HG03439 (cell line): ENCODE measurements at regions not wholly inside any gene's neighbourhood (a gene's known extent, or its start where the extent isn't known, plus 50 kb on each side); places are given as distances from the start of the nearest gene placed in this dataset.

Source experiments
- ATAC-seq: cut with Tn5 transposase; IDR thresholded peaks from one replicate; pipeline ENCODE4 v1.9.1; 2021; ENCODE audit warnings: mild to moderate bottlenecking, moderate library complexity; ENCODE audit not compliant: unreplicated experiment

DNA sequence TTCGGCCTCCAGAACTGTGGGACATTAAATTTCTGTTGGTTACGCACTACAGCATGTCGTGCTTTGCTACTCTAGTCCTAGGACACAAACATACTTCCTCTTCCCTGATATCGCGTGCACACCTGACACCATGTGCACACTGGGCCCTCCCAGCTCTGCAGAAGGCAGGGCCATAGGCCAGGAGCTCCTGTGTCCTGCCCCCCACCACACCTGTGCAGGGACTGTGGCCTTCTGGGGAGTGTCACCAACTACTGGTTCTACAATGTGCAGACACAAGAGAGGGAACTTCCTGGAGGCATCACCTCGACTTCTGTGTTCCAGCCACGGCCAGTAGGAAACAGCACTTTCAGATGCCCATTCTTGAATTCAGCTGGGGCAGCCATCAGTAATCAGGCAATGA, 646.4 kb upstream of the MGMT start:
- ATAC-seq = no peak

DNA sequence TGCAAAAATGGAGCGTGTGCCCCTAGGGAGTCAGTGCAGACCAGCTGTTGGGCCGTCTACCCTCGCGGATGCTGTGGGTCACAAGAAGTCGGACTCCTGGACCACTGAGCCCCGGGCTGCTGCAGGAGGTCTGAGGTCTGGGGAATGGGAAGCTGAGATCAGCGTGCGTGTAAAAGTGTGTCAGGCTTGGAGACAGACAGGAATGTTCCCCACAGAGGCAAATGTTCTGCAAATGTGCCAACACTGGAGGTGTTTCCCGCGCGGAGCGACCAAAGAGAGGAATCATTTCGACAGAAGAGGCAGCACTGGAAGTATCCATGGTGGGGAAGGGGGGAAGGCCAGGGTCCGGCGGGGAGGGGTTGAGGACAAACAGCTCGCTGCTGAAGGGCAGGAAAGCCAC, 643.8 kb upstream of the MGMT start:
- ATAC-seq = no peak

DNA sequence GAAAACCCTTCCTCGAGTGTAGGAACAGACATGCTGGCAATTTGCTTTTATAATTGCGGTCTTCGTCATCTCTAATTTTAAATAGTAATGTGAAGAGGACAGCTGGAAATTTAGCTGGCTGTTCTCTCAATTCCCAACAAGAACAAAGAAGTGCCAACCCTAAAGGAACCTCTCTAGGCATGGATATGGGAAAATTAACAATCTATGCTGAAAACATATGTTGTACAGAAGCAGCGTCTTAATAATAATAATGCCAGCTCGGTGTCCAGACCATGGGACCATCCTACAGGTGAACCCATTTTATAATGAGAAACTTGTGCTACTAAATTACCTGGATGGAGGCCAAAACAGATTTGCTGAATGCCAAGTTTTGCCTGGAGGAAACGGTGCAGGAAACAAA, 641.4 kb upstream of the MGMT start:
- ATAC-seq = no peak

DNA sequence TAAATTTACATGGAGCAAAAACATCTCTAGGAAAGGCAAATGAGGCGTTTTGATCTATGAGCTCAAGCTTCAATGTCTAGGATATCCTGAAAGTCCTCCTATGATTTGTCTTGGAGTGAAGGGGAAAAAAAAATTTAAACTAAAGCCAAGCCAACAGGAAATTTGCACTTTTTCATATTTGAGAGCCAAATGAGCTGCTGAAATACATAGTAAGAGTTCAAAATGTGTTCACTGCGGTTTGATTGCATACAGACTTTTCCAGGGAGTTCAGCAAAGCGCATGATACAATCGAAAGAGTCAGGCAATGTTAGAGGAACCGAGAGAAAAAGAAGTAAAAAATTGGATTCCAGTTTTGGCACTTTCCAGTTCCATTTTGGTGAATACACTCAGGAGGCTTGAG, 633.4 kb upstream of the MGMT start:
- no peak for ATAC-seq

DNA sequence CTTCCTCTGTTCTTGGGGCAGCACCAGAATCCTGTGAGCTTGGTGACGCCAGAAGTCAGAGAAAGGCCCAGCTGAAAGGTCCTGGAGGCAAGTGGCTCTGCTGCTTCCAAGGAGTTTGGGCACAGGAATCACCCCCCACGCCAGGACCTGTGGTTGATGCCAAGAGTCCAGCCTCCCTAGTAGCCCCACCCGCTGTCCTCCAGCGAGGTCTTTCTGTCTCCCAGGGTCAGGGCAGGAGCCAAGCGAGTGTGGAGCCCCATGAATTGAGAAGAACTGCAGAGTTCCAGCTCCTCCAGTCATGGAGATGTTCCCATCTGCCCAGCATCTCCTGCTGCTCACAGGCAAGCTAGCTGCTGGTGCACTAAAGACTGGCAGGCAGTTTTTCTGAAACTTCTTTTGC, 631.7 kb upstream of the MGMT start:
- no peak for ATAC-seq

DNA sequence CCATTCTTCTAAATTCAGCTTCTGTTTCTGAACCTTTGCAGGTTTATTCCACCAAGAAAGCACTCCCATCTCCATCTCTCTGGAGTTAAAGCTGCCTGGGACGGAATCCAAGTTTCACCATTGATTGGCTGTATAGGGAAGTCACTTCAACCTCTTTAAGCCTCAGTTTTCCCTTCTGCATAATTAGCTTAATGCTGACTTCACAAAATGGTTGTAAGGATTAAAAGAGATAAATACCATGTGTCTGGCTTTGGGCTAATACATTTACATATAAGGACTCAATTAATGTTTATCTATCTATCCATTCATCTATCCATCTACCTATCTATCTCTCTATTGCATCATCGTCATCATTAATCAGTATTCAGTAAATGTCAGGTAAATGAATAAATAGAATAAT, 629.6 kb upstream of the MGMT start:
- ATAC-seq = no peak

DNA sequence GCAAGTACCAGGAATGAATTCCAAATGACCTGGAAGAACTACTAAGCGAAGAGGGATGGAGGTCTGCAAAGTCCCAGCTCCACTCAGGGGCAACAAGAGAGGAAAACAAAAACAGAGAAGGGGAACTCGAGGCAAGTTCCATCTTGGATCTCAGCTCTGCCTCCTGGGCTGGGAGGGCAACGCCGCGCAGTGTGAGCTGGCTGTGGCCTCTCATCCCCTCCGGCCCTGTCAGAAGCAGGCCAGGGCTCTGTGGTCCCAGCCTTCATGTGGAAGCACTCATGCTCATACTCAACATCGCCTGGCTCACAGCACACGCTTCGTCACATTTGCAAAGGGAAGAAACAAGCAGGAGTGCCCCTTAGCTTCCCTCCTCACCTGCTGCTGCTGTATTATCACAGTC, 627.9 kb upstream of the MGMT start:
- no peak for ATAC-seq

DNA sequence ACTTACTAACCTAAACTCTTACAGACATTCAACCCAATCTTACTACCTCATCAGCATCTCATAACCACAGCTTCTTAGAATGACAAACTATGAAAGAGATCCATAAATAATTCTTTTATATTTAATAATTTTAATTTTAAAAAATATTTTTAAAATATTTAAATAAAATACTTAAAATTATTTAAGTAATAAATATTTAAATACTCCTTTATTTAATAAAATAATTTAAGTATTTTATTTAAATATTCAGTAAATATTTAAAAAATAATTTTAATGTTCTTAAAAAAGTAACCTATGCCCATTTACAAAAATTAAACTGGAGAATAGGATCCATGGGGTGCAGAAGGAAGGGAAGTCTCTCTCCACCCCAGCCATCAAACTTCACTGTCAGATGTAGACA, 627.3 kb upstream of the MGMT start:
- no peak for ATAC-seq

DNA sequence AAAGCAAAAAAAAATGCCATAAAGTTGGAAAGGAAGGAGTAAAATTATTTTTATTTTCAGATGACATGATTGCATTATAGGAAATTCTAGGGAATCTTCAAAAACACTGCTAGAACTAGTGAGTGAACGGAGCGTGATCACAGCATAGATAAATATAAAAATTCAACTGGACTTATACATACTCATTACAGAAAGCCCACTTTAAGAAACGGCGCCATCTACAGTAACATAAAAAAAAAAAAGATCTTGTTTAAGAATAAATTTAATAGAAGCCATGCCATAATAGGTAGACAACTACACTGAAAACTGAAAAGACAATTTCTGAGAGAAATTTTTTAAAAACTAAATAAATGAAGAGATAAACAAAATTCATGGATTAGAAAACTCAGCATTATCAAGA, 623.1 kb upstream of the MGMT start:
- no peak for ATAC-seq

DNA sequence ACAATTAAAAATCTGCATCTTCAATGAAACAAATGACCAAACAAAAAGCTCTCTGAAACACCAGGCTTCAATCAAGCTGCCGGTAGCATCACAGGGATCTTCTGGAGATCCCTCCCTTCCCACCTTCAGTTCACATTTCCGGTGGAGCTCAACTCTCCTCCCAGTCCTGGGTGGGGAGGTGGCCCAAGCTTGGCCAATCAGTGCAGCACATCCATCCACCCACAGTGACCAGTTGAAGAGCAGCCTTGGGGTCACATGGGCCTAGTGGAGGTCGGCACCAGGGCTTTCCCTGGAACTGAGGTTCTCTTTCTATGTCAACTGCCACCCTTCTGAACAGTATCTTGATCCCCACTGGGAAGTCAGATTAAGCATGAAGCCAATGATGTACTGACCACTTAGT, 620.1 kb upstream of the MGMT start:
- ATAC-seq = no peak

DNA sequence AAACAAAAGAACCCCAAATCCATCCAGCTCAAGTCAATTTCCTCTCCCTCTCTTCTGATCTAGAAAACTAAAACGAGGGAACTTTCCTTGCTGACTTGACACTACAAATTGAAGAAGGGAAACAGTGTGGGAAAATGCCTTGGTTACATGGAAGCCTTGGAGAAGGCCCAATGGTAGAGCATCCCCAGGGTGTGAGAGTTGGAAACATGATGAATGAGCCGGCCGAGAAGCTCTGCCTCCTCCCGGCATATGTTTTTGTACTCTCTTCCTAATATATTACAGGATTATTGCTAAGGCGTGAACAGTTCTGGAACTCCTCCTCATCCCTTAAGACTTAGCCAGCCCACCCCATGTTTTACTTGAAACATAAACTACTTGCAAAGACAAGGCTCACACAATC, 618.2 kb upstream of the MGMT start:
- ATAC-seq = no peak

DNA sequence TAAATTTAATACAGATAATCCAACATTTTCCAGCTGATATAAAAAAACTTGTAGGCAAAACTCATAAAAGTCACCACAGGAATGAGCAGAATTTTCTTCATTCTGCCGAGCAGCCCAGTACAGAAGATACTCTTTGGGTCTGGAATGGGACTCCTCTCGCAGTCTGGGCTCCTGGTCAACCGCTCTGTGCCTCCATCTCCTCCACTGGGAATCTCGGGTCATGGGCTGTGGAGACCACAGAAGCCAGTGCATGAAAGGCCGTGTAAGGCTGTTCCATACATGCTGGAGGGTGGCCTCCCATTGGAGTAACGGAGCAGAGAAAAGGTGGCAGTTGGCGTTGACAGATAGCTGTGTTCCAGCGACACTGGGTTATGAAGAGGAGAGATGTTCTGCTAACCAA, 616.4 kb upstream of the MGMT start:
- ATAC-seq = no peak

DNA sequence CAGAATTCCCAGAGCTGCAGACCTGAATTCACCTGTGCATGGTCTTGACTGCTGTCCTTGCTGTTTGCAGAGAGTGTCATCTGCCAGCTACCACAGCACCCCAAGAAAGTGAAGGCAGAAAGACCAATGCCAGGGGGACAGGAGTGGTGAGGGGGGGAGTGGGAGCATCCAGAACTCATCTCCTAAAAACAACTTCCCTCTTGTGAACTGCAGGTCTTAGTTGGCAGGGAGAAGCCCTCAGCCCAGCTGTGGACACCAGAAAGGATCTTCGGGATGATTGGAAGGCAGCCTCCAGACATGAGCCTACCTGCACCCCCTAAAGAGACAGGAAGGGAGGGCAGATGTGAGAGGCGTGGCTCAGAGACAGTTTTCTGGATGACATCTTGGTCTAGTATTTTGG, 615.8 kb upstream of the MGMT start:
- no peak for ATAC-seq

DNA sequence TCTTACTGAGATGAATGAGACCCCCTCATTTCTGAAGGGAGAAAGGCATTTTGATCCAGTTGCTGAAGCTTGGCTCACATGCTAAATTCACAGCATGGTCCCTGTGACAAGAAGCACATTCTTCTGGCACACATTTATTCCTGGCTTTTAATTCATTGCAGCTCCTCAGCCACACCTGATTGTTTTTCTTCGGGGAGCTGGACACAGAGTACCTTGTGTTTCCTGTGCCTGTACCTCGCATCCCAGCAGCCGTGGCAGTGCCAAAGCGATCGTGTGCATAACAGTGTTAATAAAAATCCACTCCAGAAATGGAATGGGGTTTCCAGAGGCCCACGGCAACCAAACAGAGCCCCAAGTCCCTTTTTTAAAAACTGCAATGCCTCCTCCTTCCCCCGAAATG, 615.3 kb upstream of the MGMT start:
- no peak for ATAC-seq

DNA sequence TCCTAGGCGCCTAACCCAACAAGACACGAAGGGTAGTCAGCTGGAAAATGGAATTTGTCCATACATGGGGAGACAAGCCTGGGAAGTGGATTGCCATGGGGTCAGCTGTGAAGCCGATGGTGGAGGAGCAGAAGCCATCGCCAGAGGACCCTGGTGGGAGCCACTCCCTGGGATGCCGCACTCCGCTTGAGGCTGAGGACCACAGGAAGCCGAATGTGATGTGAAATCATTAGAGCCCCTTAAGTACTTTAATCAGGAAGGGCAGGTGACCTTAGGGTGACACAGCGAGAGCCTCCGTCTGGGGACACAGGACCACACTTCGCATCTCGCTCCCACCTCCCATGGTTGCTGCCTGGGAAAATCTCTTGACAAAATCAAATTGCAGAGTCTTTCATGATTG, 614.6 kb upstream of the MGMT start:
- no peak for ATAC-seq

DNA sequence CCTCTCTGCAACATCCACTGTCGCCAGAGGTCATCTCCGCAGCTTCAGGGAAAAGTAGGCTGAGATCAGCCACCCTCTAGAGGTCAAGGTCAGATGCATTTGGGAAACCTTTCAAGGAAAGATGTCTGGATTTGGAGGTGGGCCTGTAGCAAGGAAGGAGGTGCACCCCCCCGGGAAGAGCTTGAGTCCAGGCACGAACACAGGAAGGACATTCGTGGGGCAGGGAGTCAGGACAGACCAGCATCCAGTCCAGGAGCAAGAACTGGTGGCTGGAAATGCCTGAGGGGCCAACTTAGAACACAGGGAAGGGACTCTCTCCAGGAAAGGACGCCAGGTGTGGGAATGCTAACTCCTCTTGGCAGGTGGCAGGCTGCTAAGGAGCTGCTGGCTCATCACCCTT, 614.1 kb upstream of the MGMT start:
- ATAC-seq = no peak

DNA sequence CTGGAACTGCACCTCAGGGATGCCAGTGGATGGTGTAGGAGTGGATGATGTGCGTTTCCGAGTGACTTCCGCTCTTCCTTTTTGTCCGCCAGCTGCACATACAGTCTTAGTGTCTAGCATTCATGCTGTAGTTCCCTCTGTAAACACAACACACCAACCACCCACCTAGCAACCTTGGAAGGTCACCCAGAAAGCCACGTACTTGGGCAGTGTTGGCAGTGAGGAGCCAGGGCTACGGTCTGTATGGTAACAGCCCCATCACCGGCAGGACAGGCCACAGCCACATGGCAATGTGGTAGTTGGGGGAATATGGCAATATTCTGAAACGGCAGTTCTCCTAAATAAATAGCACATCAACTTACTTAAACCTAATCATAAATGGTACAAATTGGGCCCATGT, 613.5 kb upstream of the MGMT start:
- ATAC-seq = no peak

DNA sequence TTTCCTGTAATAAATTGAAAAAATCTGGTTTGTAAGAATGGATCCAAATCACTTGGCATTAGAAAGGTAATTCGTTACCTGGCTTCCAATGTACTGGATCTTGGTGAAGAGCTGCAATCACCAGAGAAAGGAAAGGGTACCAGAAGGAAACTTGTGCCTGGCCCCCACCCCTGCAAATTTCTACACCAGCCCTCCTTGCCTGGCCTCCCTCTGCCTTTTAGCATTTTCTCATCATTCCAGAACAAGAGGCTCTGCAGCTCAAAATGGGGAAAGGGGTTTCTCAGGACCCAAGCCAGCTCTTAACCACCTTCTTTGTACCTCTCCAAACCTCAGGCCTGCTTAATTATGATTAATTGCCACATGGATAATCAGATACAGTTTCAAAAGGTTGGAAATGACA, 612.8 kb upstream of the MGMT start:
- no peak for ATAC-seq

DNA sequence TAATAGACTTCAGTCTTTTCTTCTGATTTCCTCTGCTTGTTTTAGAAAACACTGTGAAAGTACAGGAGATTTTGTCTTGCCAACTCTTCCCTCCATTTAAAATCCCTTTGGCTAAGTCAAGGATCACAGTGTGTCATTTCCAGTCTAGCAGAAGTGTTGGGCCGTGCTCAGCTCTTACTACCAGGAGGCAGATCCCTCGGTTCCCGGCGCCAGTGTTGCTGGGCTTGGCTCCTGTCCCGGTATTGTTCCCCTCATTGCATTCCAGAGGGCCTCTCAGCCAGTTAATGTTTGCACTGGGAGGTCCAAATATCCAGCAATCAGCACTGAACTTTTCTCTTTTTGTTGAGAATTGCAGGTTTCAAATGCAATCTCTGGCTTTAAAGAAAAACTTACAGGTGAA, 612.1 kb upstream of the MGMT start:
- ATAC-seq = no peak

DNA sequence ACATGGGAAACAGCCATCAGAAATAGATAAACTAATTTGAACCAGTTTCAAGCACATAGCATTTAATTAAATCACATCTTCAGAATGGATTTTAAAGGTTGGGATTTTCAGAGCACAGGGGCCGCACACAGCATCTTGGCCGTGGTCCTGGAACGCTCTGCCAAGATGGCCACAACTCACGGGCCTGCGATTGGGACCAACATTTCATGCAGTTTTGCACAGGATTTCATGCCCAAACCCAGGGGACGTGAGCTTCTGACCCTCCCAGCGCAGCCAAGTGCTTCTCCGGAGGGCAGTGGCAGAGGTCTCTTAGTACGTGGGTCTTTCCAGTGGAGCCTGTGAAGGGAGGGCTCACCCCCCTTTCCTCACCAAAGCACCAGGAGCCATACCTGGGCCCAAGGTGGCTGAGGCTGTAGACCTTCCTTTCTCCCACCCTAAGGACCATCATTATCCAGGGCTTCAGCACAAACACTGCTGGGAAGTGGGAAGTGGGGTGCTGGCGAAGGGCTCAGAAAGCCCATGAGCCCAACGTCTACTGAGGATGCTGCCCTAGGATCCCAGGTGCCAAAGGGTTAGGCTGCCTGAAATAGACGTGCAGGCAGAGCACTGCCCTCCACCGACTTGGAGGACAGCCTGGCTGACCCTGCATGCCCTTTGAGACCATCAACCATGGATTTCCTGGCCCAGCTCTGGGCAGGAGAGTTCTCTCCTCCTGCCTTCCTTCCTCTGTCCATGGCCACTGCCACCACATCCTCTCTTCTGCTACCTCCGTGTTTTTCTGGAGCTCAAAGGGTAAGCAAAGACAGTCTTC, 611.2 kb upstream of the MGMT start:
- no peak for ATAC-seq

DNA sequence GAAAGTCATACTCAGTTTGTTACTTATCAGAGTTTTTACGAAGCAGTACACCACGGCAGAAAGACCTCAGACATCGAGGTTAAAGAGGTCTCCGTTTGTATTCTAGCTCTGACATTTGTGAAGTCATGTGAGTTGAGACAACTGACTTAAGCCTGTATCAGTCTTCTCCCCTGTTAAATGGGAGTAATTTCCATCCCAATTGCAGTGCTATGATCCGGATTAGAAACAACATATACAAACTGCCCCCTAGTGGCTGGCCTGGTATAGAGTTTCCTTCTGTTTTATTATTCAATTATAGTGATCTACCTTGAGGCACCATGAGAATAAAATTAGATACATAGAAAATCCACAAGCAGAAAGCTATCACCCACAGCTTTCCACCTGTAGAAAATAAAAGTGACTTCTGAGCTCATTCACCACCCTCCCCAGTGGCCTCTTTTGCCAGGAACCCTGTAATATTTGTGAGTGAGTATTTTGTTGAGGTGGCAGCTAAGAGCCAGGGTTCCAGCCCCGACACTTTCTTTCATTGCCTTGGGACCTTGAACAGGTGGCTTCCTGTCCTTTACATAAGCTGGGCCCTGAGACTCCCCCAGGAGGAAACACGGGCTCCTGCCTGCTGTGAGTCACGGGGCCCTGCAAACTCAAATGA, 607.2 kb upstream of the MGMT start:
- ATAC-seq = no peak

DNA sequence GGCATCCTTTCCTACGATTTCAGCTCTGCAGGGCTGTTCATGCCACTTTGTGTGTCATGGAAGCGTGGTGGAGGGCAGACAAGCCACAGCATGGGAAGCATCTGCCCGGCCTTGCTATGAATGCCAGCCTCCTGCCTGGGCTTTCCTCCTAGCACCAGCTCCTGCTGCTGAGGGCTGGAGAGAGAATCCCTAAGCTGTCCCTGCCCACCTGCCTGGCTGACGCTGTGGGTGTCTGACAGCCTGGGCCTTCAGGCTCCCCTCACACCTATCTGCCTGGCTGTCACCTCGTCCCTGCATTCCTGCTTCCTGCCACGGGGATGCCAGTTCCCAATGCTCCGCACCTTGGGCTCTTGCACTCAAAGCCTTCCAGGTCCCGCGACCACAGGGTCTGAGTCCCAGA, 606.5 kb upstream of the MGMT start:
- ATAC-seq = no peak
